ENCODE measurements at regions not wholly inside any gene's neighbourhood (a gene's known extent, or its start where the extent isn't known, plus 50 kb on each side); places are given as distances from the start of the nearest gene placed in this dataset.

- Histone ChIP-seq H3K4me2 (ENCODE audit: low read length) (no peak overlapping the region), H3K79me2 (ENCODE audit: insufficient read depth, low read length) (no peaks in the 10 kb centered on the region), H3K4me3 (replicated peaks in 1 of 2; ENCODE audit: low read depth in 1 of 2, low read length in 2 of 2) (no peak overlapping the region), H3K27me3 (ENCODE audit: insufficient read depth, low read length) (no peaks in the 10 kb centered on the region), H3K9me2 (ENCODE audit: insufficient read depth) (no peaks in the 10 kb centered on the region), H2AFZ (ENCODE audit: low read depth, low read length, poor library complexity, severe bottlenecking) (no peak overlapping the region), H3K9ac (ENCODE audit: low read length) (no peak overlapping the region), H3K27ac (ENCODE audit: low read depth, low read length) (no peak overlapping the region), H3K4me1 (ENCODE audit: control insufficient read depth in 1 of 2, insufficient read depth in 2 of 2, low read length in 2 of 2) (no peaks in the 10 kb centered on the region), H3K9me3 (ENCODE audit: control insufficient read depth in 1 of 2, insufficient read depth in 1 of 2, low read depth in 1 of 2, low read length in 2 of 2) (no peaks in the 10 kb centered on the region), H4K20me1 (ENCODE audit: insufficient read depth) (no peaks in the 10 kb centered on the region), H3K36me3 (ENCODE audit: control insufficient read depth in 1 of 2, insufficient read depth in 2 of 2, low read length in 2 of 2) (no peaks in the 10 kb centered on the region)
- ChIA-PET RAD21 (ENCODE audit: low non-redundant PET in 1 of 2, low total read pairs in 2 of 2, uncharacterized antibody in 2 of 2, unreplicated experiment in 2 of 2) (no interaction called here), POLR2A (no interaction called here), CTCF (no interaction called here)
- intact Hi-C loops (cut with micrococcal nuclease) = no loop called here
- ATAC-seq (no peak), DNase-seq (ENCODE audit: low read depth, low spot score) (no peak)
- BruUV-seq (replicated peaks) = no TSS peak
- TF ChIP-seq ZBTB33 (IDR thresholded peaks at IDR 0.05; ENCODE audit: extremely low read depth, insufficient replicate concordance, low read length) = no peak
- TF ChIP-seq ZFX (IDR thresholded peaks at IDR 0.05) = no peak
- no peak for TF ChIP-seq SRF (IDR thresholded peaks at IDR 0.05; ENCODE audit: low read depth)
- no peak for TF ChIP-seq SIN3A (IDR thresholded peaks at IDR 0.05; ENCODE audit: low read depth)
- no peak for TF ChIP-seq CBX3 (IDR thresholded peaks at IDR 0.05; ENCODE audit: low read depth)
- TF ChIP-seq REST (IDR thresholded peaks at IDR 0.05; ENCODE audit: low read depth) = no peak
- TF ChIP-seq EGR1 (IDR thresholded peaks at IDR 0.05; ENCODE audit: low read depth) = no peak
- no peak for TF ChIP-seq CTCF (IDR thresholded peaks at IDR 0.05 in 2 of 3, conservative IDR thresholded peaks at IDR 0.05 in 1 of 3; ENCODE audit: borderline replicate concordance in 1 of 3, insufficient read depth in 1 of 3, low read depth in 2 of 3, low read length in 2 of 3)
- no peak for TF ChIP-seq SP1 (IDR thresholded peaks at IDR 0.05; ENCODE audit: low read depth)
- no peak for TF ChIP-seq EZH2 (IDR thresholded peaks at IDR 0.05)
- TF ChIP-seq FOSL1 (IDR thresholded peaks at IDR 0.05; ENCODE audit: low read depth) = no peak
- no peak for TF ChIP-seq ELF1 (IDR thresholded peaks at IDR 0.05; ENCODE audit: borderline replicate concordance, low read depth)
- TF ChIP-seq ZNF274 (IDR thresholded peaks at IDR 0.05; ENCODE audit: low read depth, low read length) = no peak
Observed at GRCh38 chr13:73911361-73911760, 222.8 kb downstream of the KLF12 start.

Data from HCT116 (cell line).